Head of caudate nucleus (tissue), 42 donors: ENCODE measurements at regions not wholly inside any gene's neighbourhood (a gene's known extent, or its start where the extent isn't known, plus 50 kb on each side); places are given as distances from the start of the nearest gene placed in this dataset.
"Not testable (repeated sequence)": the region's sequence is repeated elsewhere in the genome, so short reads cannot be mapped to it uniquely, and the experiment has no call there.

ENCODE experiments used
- DNase-seq, 42 donors: peaks; one replicate each; pipeline versions ENCODE4 v3.0.0 to v3.0.0-alpha.2; 2020 to 2021; ENCODE audit warnings: mixed read lengths in 7 of 42
- intact Hi-C: fragments of 100-400 bp; cut with DNase I; formaldehyde crosslinking; loops from one replicate; pipeline ENCODE4 v1.15.0; 2022

GRCh38 chr13:84784443-84785153, 902.3 kb upstream of the SLITRK1 start:
- intact Hi-C loops: no loop called here
- DNase-seq: no peak

GRCh38 chr13:84777316-84777715, 895.0 kb upstream of the SLITRK1 start:
- intact Hi-C loops: no loop called here

GRCh38 chr13:84776593-84776992, 894.3 kb upstream of the SLITRK1 start:
- DNase-seq: no peak
- intact Hi-C loops: no loop called here

More at GRCh38 chr13:84777316-84777715, 895.0 kb upstream of the SLITRK1 start:
- no peak for DNase-seq

- intact Hi-C loops, DNase-seq: not testable (repeated sequence)
Observed at GRCh38 chr13:84775920-84776319, 893.6 kb upstream of the SLITRK1 start.

DNA sequence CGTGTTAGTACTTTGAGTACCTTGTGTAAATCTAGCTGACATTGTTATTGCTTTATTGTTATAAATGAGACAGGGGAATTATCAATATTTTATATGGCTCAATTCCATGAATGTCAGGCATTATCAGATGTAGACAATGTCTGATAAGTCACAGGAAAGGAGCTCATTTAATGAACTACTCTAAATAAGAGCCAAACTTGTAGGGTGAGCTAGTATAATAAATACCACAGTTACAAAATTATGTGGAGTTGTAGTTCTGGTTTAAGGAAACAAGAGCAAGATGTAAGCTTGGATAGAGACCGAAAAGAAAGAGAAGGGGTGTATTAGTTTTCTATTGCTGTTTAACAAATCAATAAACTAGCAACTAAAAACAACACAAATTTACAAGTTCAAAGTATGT, 891.8 kb upstream of the SLITRK1 start:
- intact Hi-C loops: no loop called here
- DNase-seq: no peak

DNA sequence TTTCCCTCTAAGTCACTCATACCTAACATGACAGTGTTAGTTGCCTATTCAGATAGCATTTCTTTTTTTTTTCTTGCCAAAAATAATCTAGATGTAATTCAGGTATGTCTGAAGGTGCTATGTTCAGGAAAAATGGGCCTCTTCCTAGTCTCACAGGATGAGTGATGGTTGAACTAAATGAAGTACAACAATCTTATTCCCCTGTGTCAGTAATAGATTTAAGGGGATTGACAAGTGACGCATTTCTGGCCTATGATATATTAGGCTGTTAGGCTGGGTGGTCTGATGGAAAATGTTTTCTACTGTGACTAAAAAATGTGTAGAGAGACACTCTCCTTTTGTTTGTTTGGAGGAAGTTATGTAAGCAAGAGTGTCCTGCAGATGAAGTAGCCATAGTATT, 878.7 kb upstream of the SLITRK1 start:
- DNase-seq: no peak
- intact Hi-C loops: no loop called here

DNA sequence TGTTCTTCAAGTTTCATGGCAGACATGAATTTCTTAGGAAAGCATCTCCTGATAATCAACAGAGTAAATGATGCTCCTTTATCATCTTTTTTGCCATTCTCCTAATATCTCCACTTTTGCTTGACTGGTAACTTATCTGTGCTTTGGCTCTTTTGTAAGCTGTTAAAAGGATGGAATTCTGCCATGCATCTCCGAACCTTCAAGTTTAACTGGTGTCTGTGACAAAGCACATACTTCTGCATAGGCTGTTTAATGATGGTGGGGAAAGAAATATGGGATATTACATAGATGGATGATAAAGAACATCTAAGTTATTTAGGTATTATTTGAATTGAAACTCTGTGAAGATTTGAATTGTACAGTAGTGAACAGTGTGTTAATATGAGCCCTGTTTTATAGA, 866.9 kb upstream of the SLITRK1 start:
- DNase-seq: no peak
- intact Hi-C loops: no loop called here

GRCh38 chr13:84745051-84745551, 862.8 kb upstream of the SLITRK1 start:
- no peak for DNase-seq
- intact Hi-C loops: no loop called here

DNA sequence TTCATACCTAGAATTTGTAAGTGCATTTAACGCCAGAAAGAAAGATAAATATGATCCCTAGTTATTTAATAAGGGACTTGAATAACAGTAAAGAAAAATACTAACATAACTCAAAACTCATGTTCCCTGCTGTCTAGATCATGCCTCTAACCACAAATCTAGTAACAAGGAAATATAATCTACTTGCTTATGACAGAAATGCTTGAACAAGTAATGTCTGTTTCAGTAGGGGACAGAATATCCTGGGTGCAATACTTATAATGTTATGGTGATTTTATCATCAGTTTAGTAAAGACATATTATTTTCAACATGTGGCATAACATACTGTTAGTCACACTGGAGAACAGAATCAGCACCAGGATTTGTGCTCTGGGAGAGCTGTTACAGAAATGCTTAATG, 861.9 kb upstream of the SLITRK1 start:
- intact Hi-C loops: no loop called here
- no peak for DNase-seq

DNA sequence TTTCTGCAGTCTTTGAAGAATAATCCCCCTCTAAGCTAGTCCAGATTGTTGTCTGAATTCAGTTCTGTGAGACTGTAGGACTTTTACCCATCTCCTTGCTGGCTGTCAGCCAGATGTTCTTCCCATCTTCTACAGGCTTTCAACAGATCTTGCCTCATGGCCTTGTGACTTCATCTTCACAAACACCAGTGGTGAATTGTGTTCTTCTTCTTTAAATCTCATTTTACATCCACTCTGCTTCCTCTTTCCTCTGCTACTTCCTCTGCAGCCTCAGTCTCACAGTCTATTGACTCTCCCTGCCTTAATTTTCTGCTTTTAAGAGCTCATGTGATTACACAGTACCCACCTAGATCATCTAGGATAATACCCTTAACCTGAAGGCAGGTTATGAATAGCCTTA, 859.0 kb upstream of the SLITRK1 start:
- DNase-seq: no peak
- intact Hi-C loops: no loop called here

DNA sequence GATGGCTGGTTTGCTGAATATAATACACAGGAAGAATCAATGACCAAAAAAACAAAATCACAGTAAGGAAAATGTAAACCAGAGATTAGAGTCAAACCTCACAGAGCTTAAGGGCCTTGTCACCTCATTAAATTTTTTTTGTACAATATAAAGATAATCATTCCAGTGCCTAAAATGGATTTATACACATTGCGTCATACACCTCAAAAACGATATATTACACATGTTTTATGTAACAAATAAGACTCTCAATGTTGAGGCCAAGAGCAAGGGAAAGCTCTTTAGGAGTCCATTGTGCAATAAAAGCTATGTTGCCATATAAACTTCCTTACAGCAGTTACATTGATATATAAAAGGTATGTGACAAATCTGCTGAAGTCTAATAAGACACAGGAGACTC, 856.7 kb upstream of the SLITRK1 start:
- no peak for DNase-seq
- intact Hi-C loops: no loop called here

DNA sequence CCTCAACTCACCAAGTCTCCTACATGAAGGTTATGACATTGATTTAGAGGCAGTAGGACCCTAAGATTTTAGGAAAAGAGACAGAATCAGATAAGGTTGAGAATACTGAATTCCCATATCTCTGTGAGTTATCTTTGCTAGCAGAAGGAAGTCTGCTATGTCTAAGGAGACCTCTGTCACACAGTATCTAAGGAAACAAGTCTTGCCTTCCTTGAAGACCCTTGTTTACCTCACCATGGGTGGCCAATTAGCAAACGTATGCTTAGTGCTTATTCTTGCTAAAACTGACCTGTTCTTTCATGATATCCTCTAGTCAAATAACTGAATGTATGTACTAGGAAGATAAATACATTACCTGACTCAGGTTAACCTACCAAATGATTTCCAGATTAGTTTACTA, 855.4 kb upstream of the SLITRK1 start:
- intact Hi-C loops: no loop called here
- no peak for DNase-seq

DNA sequence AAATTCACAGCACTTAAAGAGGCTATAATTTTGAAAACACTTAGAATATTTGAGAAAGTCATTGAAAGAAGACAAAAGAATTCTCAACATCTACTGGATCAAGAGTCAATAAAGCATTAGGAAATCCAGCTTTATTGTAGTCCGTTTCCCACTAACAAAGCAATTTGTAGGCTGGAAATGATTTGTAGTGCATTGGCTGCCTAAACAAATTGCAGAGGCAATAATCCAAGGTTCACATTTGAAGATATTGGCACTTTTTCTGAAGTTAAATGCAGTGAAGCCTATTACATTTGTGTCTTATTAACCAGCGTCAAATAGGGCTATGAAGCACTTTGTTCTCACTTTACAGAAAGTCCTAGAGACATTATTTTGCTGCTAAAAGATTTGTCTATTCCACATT, 848.1 kb upstream of the SLITRK1 start:
- DNase-seq: no peak
- intact Hi-C loops: no loop called here

- intact Hi-C loops: no loop called here
Observed at GRCh38 chr13:84705982-84706710, 823.9 kb upstream of the SLITRK1 start.

DNA sequence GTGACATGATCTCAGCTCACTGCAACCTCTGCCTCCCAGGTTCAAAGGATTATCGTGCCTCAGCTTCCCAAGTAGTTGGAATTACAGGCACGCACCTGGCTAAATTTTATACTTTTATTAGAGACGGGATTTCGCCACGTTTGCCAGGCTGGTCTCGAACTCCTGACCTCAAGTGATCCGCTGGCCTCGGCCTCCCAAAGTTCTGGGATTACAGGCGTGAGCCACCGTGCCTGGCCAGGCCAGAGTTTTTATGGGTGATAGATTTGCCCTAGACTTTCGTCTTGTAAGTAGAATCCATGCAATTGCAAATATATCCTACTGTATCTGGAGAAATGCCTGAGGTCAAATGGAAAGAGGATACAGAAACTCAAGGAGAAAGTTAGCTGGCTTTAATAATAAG, 819.9 kb upstream of the SLITRK1 start:
- intact Hi-C loops: no loop called here
- DNase-seq: no peak

More at GRCh38 chr13:84705982-84706710, 823.9 kb upstream of the SLITRK1 start:
- DNase-seq: no peak

GRCh38 chr13:84697591-84697990, 815.3 kb upstream of the SLITRK1 start:
- DNase-seq, intact Hi-C loops: not testable (repeated sequence)

GRCh38 chr13:84686973-84687372, 804.7 kb upstream of the SLITRK1 start:
- no peak for DNase-seq
- intact Hi-C loops: no loop called here

DNA sequence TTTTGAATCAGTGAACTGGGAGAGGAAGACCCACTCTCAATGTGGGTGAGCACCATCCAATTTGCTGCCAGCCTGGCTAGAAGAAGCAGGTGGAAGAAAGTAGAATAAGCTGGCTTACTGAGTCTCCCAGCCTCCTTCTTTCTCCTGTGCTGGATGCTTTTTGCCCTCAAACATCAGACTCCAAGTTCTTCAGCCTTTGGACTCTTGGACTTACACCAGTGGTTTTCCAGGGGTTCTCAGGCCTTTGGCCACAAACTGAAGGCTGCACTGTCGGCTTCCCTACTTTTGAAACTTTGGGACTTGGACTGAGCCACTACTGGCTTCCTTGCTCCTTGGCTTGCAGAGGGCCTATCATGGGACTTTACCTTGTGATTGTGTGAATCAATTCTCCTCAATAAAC, 804.2 kb upstream of the SLITRK1 start:
- intact Hi-C loops: no loop called here
- DNase-seq: no peak

GRCh38 chr13:84684804-84685203, 802.5 kb upstream of the SLITRK1 start:
- DNase-seq: no peak
- intact Hi-C loops: no loop called here

- no peak for DNase-seq
- intact Hi-C loops: no loop called here
Observed at GRCh38 chr13:84684048-84684662, 801.9 kb upstream of the SLITRK1 start.
